ENCODE measurements at regions not wholly inside any gene's neighbourhood (a gene's known extent, or its start where the extent isn't known, plus 50 kb on each side); places are given as distances from the start of the nearest gene placed in this dataset.

DNA sequence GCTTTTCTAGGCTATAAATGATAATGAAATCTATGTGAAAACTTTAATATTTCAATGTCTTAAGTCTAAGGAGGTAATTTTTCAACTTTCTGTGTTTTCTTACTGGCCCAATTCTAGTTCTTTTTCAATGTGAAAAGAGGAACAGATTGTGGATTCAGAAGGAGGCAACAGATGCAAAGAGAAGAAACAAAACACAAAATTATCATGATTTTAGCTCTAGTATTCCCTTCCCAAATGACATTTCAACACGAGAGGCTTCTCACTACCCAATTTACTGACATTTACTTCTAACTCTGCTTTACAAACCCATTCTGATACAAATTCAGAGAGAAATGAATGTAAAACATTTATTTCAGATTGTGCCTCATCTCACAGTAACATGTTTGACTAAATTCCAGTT is 169.4 kb downstream of the WT1 start:
- no peak for TF ChIP-seq CTCF (conservative IDR thresholded peaks at IDR 0.05; ENCODE audit: low read length)
- no peak for TF ChIP-seq EZH2phosphoT487 (IDR thresholded peaks at IDR 0.05; ENCODE audit: borderline replicate concordance)
